ENCODE measurements at regions not wholly inside any gene's neighbourhood (a gene's known extent, or its start where the extent isn't known, plus 50 kb on each side); places are given as distances from the start of the nearest gene placed in this dataset.

DNA sequence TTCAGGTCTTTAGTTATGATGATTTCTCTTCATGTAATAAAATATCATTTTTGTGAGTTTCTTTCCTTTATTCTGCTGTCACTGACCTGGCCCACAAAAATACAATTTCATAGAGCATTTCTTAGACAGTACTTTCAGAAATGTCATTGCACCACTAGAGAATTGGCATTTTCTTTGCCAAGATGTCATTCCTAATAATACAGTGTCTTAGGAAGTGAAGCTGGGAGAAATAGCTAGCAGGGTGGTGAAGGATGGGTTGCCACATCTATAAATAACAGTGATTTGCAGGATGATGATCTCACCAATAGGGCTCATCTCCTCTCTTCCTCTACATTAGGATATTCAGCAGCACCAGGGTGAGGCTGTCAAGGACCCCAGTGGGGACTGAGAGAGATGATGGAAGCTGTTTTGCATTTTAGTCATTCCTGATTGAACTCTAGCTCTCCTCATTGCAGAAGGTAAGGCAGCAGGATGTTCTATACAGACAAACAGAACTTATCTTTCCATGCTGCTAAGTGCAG, 452.1 kb downstream of the NXPH1 start:
- TF ChIP-seq, protein P1, sequence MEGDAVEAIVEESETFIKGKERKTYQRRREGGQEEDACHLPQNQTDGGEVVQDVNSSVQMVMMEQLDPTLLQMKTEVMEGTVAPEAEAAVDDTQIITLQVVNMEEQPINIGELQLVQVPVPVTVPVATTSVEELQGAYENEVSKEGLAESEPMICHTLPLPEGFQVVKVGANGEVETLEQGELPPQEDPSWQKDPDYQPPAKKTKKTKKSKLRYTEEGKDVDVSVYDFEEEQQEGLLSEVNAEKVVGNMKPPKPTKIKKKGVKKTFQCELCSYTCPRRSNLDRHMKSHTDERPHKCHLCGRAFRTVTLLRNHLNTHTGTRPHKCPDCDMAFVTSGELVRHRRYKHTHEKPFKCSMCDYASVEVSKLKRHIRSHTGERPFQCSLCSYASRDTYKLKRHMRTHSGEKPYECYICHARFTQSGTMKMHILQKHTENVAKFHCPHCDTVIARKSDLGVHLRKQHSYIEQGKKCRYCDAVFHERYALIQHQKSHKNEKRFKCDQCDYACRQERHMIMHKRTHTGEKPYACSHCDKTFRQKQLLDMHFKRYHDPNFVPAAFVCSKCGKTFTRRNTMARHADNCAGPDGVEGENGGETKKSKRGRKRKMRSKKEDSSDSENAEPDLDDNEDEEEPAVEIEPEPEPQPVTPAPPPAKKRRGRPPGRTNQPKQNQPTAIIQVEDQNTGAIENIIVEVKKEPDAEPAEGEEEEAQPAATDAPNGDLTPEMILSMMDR (conservative IDR thresholded peaks at IDR 0.05; ENCODE audit: low read depth, low read length), result no peak
- TF ChIP-seq POLR2A (IDR thresholded peaks at IDR 0.05; ENCODE audit: low read depth, low read length), result no peak
- TF ChIP-seq SMC3 (IDR thresholded peaks at IDR 0.05; ENCODE audit: low read depth, low read length), result no peak
- TF ChIP-seq CEBPB (IDR thresholded peaks at IDR 0.05; ENCODE audit: low read depth, low read length), result no peak
- no peak for TF ChIP-seq BHLHE40 (IDR thresholded peaks at IDR 0.05; ENCODE audit: low read depth, low read length)
- no peak for TF ChIP-seq CHD1 (IDR thresholded peaks at IDR 0.05; ENCODE audit: low read depth, low read length)
- TF ChIP-seq MAFK (IDR thresholded peaks at IDR 0.05; ENCODE audit: low read depth, low read length), result no peak

Data from IMR-90 (cell line).